Endothelial cell of umbilical vein (primary cell): ENCODE measurements at regions not wholly inside any gene's neighbourhood (a gene's known extent, or its start where the extent isn't known, plus 50 kb on each side); places are given as distances from the start of the nearest gene placed in this dataset.

ENCODE experiments used
- BruUV-seq: library from RNA; stranded (reverse); fragments of 400-500 nt; replicated peaks from 2 replicates; lab custom pipeline; 2021; lab: Mats Ljungman, UMichigan
- CTCF ChIA-PET: fragments of 300-600, 350-600 bp; sonication (Branson Sonifier 250); formaldehyde crosslinking; loops from one replicate; lab custom pipeline; 2021; ENCODE audit warnings: antibody characterized with exemption, inconsistent platforms; lab: Charles Lee
- POLR2A ChIA-PET: fragments of 300-600, 350-600 bp; sonication (Branson Sonifier 250); formaldehyde crosslinking; loops from one replicate; lab custom pipeline; 2021; ENCODE audit warnings: antibody characterized with exemption, inconsistent platforms; lab: Charles Lee
- DNase-seq: peaks from one replicate; pipeline ENCODE4 v3.0.0-alpha.2; 2011; ENCODE audit warnings: low read depth, low spot score
- FAIRE-seq: peaks from 2 replicates; lab custom pipeline; 2011; peaks lifted over from hg19 to GRCh38; lab: Jason Lieb, UNC
- H2AFZ ChIP-seq: 2 replicates; pipeline ENCODE4 v1.6.0; 2012; ENCODE audit warnings: low read depth, low read length, control low read depth, inconsistent platforms
- H3K27ac ChIP-seq: 2 replicates; pipeline ENCODE4 v1.5.1; 2011; ENCODE audit warnings: low read depth, mild to moderate bottlenecking, control low read depth, low read length, moderate library complexity; ENCODE audit not compliant: insufficient read depth
- H3K27me3 ChIP-seq, 2 experiments: 2 replicates each; pipeline versions ENCODE4 v1.6.0 to v1.6.1; 2011; ENCODE audit warnings: low read length in 2 of 2, mixed read lengths in 1 of 2; ENCODE audit not compliant: control insufficient read depth in 2 of 2, insufficient read depth in 2 of 2
- H3K36me3 ChIP-seq, 2 experiments: 2 replicates in 1 of 2; 3 replicates in 1 of 2; pipeline ENCODE4 v1.5.1; 2011; ENCODE audit warnings: low read length in 2 of 2, mild to moderate bottlenecking in 1 of 2, moderate library complexity in 1 of 2; ENCODE audit not compliant: control insufficient read depth in 2 of 2, insufficient read depth in 2 of 2; ENCODE audit errors: extremely low read depth in 1 of 2
- H3K4me1 ChIP-seq: 3 replicates; pipeline ENCODE4 v1.5.1; 2011; ENCODE audit warnings: mild to moderate bottlenecking, low read length; ENCODE audit not compliant: control insufficient read depth, insufficient read depth; ENCODE audit errors: extremely low read depth
- H3K4me2 ChIP-seq: 2 replicates; pipeline ENCODE4 v1.6.1; 2011; ENCODE audit warnings: low read length, control low read depth, mixed read lengths; ENCODE audit not compliant: insufficient read depth
- H3K4me3 ChIP-seq, 3 experiments: fragments of 200-600 bp in 1 of 3; sonication (generic), shearing (Covaris generic) in 1 of 3; replicated peaks in 1 of 3; 2 replicates each; pipeline ENCODE4 v1.5.1; 2011 to 2016; ENCODE audit warnings: control low read depth in 3 of 3, low read length in 3 of 3, mild to moderate bottlenecking in 2 of 3, inconsistent platforms in 1 of 3, low read depth in 1 of 3, moderate library complexity in 1 of 3; ENCODE audit not compliant: insufficient read depth in 1 of 3
- H3K79me2 ChIP-seq: 2 replicates; pipeline ENCODE4 v1.6.0; 2012; ENCODE audit warnings: low read length, inconsistent platforms; ENCODE audit not compliant: control insufficient read depth, insufficient read depth
- H3K9ac ChIP-seq: replicated peaks from 2 replicates; pipeline ENCODE3; 2011; ENCODE audit warnings: low read length, control low read depth; ENCODE audit not compliant: insufficient read depth; ENCODE audit errors: extremely low read depth
- H3K9me1 ChIP-seq: replicated peaks from 3 replicates; pipeline ENCODE4 v1.6.0; 2011; ENCODE audit warnings: mild to moderate bottlenecking, low read length; ENCODE audit not compliant: control insufficient read depth, insufficient read depth; ENCODE audit errors: extremely low read depth
- H3K9me3 ChIP-seq: replicated peaks from 2 replicates; pipeline ENCODE4 v1.5.1; 2012; ENCODE audit warnings: low read length, inconsistent platforms; ENCODE audit not compliant: control insufficient read depth, insufficient read depth
- H4K20me1 ChIP-seq: replicated peaks from 2 replicates; pipeline ENCODE3; 2011; ENCODE audit warnings: mild to moderate bottlenecking, low read length; ENCODE audit not compliant: control insufficient read depth, insufficient read depth; ENCODE audit errors: extremely low read depth
- CTCF ChIP-seq, 2 donors: IDR thresholded peaks; 1 replicate in 1 of 2; 2 replicates in 1 of 2; pipeline ENCODE4 v1.5.1; 2011; ENCODE audit warnings: low read length in 2 of 2, mild to moderate bottlenecking in 2 of 2, moderate library complexity in 2 of 2, control low read depth in 1 of 2, inconsistent platforms in 1 of 2, low read depth in 1 of 2; ENCODE audit not compliant: insufficient read depth in 1 of 2; ENCODE audit errors: extremely low read depth in 1 of 2
- EZH2 ChIP-seq: IDR thresholded peaks from 2 replicates; pipeline ENCODE4 v1.6.1; 2012; ENCODE audit warnings: borderline replicate concordance, low read depth, mild to moderate bottlenecking, moderate library complexity, low read length, inconsistent platforms; ENCODE audit not compliant: severe bottlenecking
- FOS ChIP-seq: IDR thresholded peaks from 2 replicates; pipeline ENCODE4 v1.6.1; 2011; ENCODE audit warnings: mild to moderate bottlenecking, low read length, moderate library complexity, borderline replicate concordance; ENCODE audit not compliant: insufficient read depth
- GATA2 ChIP-seq: IDR thresholded peaks from 2 replicates; pipeline ENCODE4 v1.7.0; 2011; ENCODE audit warnings: low read depth, mild to moderate bottlenecking, moderate library complexity, mixed read lengths, low read length; ENCODE audit not compliant: insufficient read length, insufficient read depth
- JUN ChIP-seq: IDR thresholded peaks from 2 replicates; pipeline ENCODE4 v1.6.1; 2011; ENCODE audit warnings: borderline replicate concordance, low read depth; ENCODE audit not compliant: insufficient read length, insufficient read depth
- MYC ChIP-seq: IDR thresholded peaks from one replicate; pipeline ENCODE4 v1.6.1; 2011; ENCODE audit warnings: mild to moderate bottlenecking, low read depth, low read length
- POLR2A ChIP-seq: IDR thresholded peaks from 2 replicates; pipeline ENCODE4 v1.6.1; 2012; ENCODE audit warnings: low read depth, mild to moderate bottlenecking, control low read depth, low read length
- POLR2AphosphoS5 ChIP-seq: IDR thresholded peaks from 2 replicates; pipeline ENCODE4 v1.6.1; 2012; ENCODE audit warnings: low read depth, mild to moderate bottlenecking, control low read depth, low read length, moderate library complexity; ENCODE audit not compliant: insufficient read depth
- dilution Hi-C: fragments of 300-500 bp; cut with MboI; formaldehyde crosslinking; loops from one replicate; pipeline ENCODE4 v1.15.0; 2019; ENCODE audit warnings: low sequenced_read_pairs; ENCODE audit not compliant: extremely low pct_ligation_motif_present
- intact Hi-C: fragments of 100-400 bp; cut with micrococcal nuclease; formaldehyde crosslinking; loops from one replicate; pipeline ENCODE4 v1.10.0; 2022
- TF ChIP-seq, protein P1 (sequence below): IDR thresholded peaks from 2 replicates; pipeline ENCODE4 v1.6.1; 2011; ENCODE audit not compliant: insufficient read depth, insufficient read length

- H3K79me2 ChIP-seq = no peaks in the 10 kb centered on the region
- FAIRE-seq (no peak), DNase-seq (no peak)
- H3K4me1 ChIP-seq = peaks cover 17% of the 10 kb centered on the region
- H3K9ac ChIP-seq = no peak overlapping the region
- no peak overlapping the region for H3K27ac ChIP-seq
- no TSS peak for BruUV-seq
- H3K9me1 ChIP-seq = no peaks in the 10 kb centered on the region
- H4K20me1 ChIP-seq = no peaks in the 10 kb centered on the region
- TF ChIP-seq MYC = no peak
- TF ChIP-seq GATA2 = no peak
- TF ChIP-seq CTCF (IDR thresholded peaks at IDR 0.05; ENCODE audit: extremely low read depth in 1 of 2, insufficient read depth in 1 of 2, low read depth in 1 of 2, low read length in 2 of 2) = no peak
- TF ChIP-seq, protein P1, sequence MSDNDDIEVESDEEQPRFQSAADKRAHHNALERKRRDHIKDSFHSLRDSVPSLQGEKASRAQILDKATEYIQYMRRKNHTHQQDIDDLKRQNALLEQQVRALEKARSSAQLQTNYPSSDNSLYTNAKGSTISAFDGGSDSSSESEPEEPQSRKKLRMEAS = no peak
- TF ChIP-seq POLR2A = no peak
- no peak for TF ChIP-seq JUN
- no peak for TF ChIP-seq FOS
- no peak for TF ChIP-seq EZH2
- no peak for TF ChIP-seq POLR2AphosphoS5
- H3K9me3 ChIP-seq = no peaks in the 10 kb centered on the region
- peaks cover 0 to 3% of the 10 kb centered on the region in 2 experiments for H3K27me3 ChIP-seq
- H2AFZ ChIP-seq = no peak overlapping the region
- H3K4me2 ChIP-seq = no peak overlapping the region
- H3K4me3 ChIP-seq = no peak overlapping the region
- CTCF ChIA-PET = no interaction called here
- intact Hi-C loops = no loop called here
- POLR2A ChIA-PET = no interaction called here
- no peaks in the 10 kb centered on the region for H3K36me3 ChIP-seq
- dilution Hi-C loops = no loop called here
Measured at GRCh38 chr11:116376547-116376946, 396.2 kb downstream of the BUD13 start.
